CMK (cell line): ENCODE measurements at regions not wholly inside any gene's neighbourhood (a gene's known extent, or its start where the extent isn't known, plus 50 kb on each side); places are given as distances from the start of the nearest gene placed in this dataset.

Experiments
- DNase-seq: peaks from one replicate; pipeline ENCODE4 v3.0.0-alpha.2; 2010; ENCODE audit warnings: low read depth

GRCh38 chr3:188066141-188066540 is 87.8 kb upstream of the LPP start:
- no peak for DNase-seq

- DNase-seq: no peak
Measured at GRCh38 chr3:188067932-188068331, 86.0 kb upstream of the LPP start.

DNA sequence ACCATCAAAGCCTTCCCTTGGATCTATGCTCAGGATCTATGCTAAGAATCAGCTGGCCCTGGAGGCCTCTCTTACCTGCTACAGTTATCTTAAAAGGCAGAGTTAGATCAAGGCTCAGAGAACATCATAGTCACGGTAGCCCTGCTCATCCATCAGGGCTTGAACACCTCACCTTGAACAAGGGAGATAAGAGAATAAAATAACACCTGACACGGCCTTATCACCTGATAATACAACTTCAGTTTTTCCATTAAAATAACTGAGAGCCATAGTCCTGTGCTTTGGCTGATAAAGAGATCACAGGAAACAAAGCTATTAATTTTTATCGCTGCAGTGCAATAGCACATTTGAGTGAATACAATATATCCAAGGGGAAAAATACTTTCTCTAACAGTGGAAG is 85.6 kb upstream of the LPP start:
- DNase-seq: no peak

DNA sequence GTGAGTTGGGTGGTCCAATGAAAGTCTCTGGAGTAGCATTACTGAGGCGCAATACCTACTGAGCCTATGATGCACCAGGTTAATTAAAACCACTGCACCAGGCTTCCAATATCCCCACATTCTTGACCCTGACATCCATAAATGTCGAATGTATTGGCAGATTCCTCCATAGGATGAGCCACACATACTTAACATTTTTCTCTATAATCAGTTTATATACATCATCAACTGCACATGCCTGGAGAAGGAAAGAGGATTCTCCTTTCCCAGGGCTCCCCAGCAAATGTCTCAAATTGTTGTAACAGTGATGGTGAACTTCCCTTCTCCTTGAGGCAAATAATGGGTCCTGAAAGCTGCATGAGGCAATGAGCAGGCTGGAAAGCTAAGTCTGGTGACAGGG is 82.3 kb upstream of the LPP start:
- DNase-seq: no peak

DNA sequence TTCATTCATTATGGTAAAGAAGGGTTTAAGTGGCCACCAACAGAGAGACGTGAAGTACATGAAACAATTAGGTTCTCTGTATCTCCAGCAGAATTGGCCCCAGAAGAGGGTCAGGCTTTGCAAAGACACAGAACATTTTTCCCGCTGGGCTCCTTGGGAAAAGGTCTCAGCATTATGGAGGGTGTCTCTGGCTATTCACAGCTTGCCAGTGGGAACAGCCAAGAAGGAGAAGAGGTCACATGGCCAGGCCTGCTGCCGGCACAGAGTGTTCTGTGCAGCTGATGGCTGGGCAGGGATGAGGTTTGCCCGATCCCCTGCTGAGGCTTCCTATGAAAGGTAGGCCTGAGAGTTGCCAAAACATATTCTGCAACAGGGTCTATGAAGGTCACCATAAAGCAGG is 77.8 kb upstream of the LPP start:
- DNase-seq: no peak

- no peak for DNase-seq
Measured at GRCh38 chr3:188077160-188077799, 76.7 kb upstream of the LPP start.

- no peak for DNase-seq
Measured at GRCh38 chr3:188080091-188080490, 73.9 kb upstream of the LPP start.

- DNase-seq: no peak
Measured at GRCh38 chr3:188082031-188082430, 71.9 kb upstream of the LPP start.

GRCh38 chr3:188082450-188082849 is 71.5 kb upstream of the LPP start:
- no peak for DNase-seq

GRCh38 chr3:188083011-188083410 is 70.9 kb upstream of the LPP start:
- DNase-seq: no peak

DNA sequence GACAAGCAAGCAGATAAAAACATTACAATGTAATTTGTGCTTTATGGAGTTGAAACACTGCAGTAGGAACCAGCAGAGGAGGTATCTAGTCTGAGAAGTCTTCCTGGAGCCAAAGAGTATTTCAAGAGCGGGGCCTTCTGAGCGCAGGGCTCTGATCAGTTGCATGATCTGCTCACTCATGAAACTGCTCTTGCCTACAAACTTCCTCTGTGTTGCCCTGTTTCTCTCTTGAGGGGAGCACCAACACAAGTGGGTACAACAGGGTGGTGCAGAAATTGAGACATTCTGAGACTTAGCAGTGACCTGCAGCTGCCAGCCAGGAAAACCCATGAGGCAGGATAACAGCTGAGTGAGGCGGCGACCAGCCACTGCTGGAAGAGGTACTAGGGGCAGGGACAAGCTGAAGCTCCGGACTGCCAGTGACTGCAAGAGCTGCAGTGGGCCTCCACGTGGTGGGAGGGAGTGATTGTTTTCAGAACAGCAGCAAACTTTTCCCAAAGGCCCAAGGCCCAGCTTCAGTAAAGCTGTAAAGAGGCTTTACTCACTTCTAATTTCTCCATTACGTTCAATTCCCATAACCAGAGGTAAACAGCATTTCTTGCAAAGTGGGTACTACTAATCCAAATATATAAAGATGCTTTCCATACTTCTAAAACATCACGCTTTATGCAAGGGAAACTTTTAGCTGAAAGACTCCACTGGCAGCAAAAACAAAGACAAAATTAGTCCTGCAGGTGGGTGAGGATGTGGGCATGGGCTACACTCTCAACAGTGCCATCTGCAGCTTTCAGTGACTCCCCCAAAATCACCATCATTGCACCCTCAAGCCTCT is 69.0 kb upstream of the LPP start:
- DNase-seq: no peak

GRCh38 chr3:188085584-188086560 is 68.1 kb upstream of the LPP start:
- no peak for DNase-seq

- no peak for DNase-seq
Measured at GRCh38 chr3:188088948-188089685, 64.8 kb upstream of the LPP start.

- DNase-seq: no peak
Measured at GRCh38 chr3:188090620-188091309, 63.2 kb upstream of the LPP start.

DNA sequence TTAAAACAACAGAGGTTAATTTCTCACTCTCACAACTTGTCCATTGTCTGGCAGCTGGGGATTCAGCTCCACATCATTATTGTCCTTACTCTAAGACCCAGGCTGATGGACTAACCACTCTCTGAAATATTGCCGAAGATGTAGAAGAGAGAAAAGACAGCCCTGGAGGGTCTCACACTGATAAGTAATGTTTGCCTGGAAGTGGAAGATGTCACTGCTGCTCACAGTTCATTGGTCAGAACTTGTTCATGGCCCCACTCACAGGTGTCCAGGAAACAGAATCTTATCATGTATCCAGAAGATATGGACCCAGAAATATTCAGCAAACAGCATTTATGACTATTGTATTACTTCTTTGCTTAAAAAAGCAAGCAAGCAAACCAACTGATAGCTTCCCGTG is 62.2 kb upstream of the LPP start:
- DNase-seq: no peak

DNA sequence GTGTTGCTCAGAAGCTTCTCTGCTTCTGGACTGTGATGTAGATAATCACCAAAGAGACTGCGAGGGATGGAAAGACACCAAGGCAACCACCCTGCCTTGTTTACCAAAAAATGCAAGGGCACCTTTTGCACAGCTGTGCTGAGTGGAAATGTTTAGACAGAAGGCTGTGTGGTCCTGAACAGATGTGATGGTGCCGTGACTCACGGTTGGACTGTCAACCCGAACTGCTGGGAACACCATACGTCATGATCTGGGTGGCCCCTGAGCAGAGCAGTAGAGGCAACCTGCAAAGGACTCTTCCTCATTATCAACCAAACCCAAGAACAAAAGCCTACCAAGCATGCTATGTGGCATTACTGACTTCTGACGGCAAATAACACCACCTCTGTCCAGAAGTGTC is 61.3 kb upstream of the LPP start:
- no peak for DNase-seq

- DNase-seq: no peak
Measured at GRCh38 chr3:188095431-188095830, 58.5 kb upstream of the LPP start.

- DNase-seq: no peak
Measured at GRCh38 chr3:188097791-188098190, 56.2 kb upstream of the LPP start.

DNA sequence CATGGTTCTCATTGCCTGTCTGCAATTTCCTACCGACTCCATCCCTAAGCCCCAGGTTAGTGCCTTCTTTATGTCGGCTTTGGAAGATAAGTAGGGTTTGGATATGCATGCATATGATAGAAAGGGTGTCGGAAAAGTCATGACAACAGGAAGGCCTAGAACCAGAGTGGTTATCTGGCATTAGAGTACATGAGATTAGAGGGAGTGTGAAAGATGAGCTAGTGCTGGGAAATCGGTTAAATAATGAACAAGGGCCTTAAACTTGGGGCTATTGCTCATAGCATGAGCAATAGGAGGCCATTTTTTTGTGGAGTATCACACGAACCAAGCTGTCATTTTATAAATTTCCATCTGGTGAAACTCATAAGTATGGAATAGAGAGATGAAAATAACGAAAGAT is 54.0 kb upstream of the LPP start:
- no peak for DNase-seq

GRCh38 chr3:188102861-188103547 is 51.0 kb upstream of the LPP start:
- no peak for DNase-seq

DNA sequence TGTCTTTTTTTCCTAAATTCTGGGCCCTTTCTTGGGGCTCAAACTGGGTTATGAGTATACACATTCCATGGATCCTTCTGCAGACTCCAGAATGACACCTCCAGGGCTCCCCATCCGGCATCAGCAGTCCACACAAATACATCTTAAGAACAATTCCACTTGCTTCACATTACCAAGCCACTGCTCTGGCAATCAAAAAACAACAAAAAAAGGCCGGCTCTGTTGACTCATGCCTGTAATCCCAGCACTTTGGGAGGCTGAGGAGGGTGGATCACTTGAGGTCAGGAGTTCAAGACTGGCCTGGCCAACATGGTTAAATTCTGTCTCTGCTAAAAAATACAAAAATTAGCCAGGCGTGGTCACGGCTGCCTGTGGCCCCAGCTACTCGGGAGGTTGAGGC is 49.9 kb upstream of the LPP start:
- DNase-seq: no peak
